ENCODE measurements at regions not wholly inside any gene's neighbourhood (a gene's known extent, or its start where the extent isn't known, plus 50 kb on each side); places are given as distances from the start of the nearest gene placed in this dataset.

- TF ChIP-seq, protein P1, sequence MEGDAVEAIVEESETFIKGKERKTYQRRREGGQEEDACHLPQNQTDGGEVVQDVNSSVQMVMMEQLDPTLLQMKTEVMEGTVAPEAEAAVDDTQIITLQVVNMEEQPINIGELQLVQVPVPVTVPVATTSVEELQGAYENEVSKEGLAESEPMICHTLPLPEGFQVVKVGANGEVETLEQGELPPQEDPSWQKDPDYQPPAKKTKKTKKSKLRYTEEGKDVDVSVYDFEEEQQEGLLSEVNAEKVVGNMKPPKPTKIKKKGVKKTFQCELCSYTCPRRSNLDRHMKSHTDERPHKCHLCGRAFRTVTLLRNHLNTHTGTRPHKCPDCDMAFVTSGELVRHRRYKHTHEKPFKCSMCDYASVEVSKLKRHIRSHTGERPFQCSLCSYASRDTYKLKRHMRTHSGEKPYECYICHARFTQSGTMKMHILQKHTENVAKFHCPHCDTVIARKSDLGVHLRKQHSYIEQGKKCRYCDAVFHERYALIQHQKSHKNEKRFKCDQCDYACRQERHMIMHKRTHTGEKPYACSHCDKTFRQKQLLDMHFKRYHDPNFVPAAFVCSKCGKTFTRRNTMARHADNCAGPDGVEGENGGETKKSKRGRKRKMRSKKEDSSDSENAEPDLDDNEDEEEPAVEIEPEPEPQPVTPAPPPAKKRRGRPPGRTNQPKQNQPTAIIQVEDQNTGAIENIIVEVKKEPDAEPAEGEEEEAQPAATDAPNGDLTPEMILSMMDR (IDR thresholded peaks at IDR 0.05; ENCODE audit: insufficient read depth, low read length): no peak
- TF ChIP-seq GABPA (IDR thresholded peaks at IDR 0.05; ENCODE audit: low read depth) (no peak), REST (IDR thresholded peaks at IDR 0.05; ENCODE audit: insufficient replicate concordance, low read depth) (no peak), SPI1 (IDR thresholded peaks at IDR 0.05; ENCODE audit: borderline replicate concordance, low read depth) (no peak)
Observed at GRCh38 chr20:40592941-40593340, 96.1 kb downstream of the MAFB start.
